C4-2B (cell line): ENCODE measurements at regions not wholly inside any gene's neighbourhood (a gene's known extent, or its start where the extent isn't known, plus 50 kb on each side); places are given as distances from the start of the nearest gene placed in this dataset.

Source experiments
- ZFX ChIP-seq: fragments of 450-650 bp; IDR thresholded peaks from 2 replicates; pipeline ENCODE4 v1.6.1; 2017
- TF ChIP-seq, protein P1 (sequence below): fragments of 450-650 bp; conservative IDR thresholded peaks from 2 replicates; pipeline ENCODE4 v1.5.1; 2017; ENCODE audit warnings: mild to moderate bottlenecking

DNA sequence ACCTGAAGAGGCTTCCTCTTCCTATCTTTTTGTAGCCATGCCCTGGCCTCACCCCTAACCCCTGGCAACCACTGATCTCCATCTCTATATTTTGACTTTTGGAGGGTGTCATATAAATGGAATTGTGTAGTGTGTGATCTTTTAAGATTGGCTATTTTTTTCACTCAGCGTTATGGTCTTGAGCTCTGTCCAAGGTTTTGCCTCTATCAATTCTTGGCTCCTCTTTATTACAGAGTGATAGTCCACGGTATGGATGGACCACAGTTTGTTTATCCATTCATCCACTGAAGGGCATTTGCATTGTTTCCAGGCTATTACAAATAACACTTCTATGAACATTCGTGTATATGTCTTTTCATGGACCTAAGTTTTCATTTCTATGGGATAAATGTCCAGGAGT, 209.8 kb upstream of the IER5L start:
- TF ChIP-seq, protein P1, sequence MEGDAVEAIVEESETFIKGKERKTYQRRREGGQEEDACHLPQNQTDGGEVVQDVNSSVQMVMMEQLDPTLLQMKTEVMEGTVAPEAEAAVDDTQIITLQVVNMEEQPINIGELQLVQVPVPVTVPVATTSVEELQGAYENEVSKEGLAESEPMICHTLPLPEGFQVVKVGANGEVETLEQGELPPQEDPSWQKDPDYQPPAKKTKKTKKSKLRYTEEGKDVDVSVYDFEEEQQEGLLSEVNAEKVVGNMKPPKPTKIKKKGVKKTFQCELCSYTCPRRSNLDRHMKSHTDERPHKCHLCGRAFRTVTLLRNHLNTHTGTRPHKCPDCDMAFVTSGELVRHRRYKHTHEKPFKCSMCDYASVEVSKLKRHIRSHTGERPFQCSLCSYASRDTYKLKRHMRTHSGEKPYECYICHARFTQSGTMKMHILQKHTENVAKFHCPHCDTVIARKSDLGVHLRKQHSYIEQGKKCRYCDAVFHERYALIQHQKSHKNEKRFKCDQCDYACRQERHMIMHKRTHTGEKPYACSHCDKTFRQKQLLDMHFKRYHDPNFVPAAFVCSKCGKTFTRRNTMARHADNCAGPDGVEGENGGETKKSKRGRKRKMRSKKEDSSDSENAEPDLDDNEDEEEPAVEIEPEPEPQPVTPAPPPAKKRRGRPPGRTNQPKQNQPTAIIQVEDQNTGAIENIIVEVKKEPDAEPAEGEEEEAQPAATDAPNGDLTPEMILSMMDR: no peak
- TF ChIP-seq ZFX: no peak
